ENCODE measurements at regions not wholly inside any gene's neighbourhood (a gene's known extent, or its start where the extent isn't known, plus 50 kb on each side); places are given as distances from the start of the nearest gene placed in this dataset.

- Histone ChIP-seq H3K9me3 (ENCODE audit: low read length) (peaks cover 68% of the 10 kb centered on the region), H3K27ac (ENCODE audit: extremely low read length, insufficient read depth, low read length) (no peak overlapping the region), H3K4me3 (replicated peaks in 1 of 3; ENCODE audit: insufficient read depth in 1 of 3, low read depth in 2 of 3, low read length in 3 of 3) (no peak overlapping the region), H3K79me2 (ENCODE audit: insufficient read depth, low read length) (no peaks in the 10 kb centered on the region), H3K36me3 (replicated peaks in 1 of 2; ENCODE audit: control insufficient read depth in 1 of 2, insufficient read depth in 2 of 2, low read length in 2 of 2) (no peaks in the 10 kb centered on the region), H3K9ac (ENCODE audit: insufficient read depth, low read depth, low read length) (no peak overlapping the region), H2AFZ (ENCODE audit: low read length) (no peak overlapping the region), H3K4me1 (ENCODE audit: insufficient read depth, low read length) (no peaks in the 10 kb centered on the region), H4K20me1 (ENCODE audit: insufficient read depth, low read length) (no peaks in the 10 kb centered on the region), H3K27me3 (ENCODE audit: control insufficient read depth in 1 of 2, insufficient read depth in 2 of 2, low read length in 2 of 2) (no peaks in the 10 kb centered on the region), H3K4me2 (ENCODE audit: low read depth, low read length) (no peak overlapping the region)
- FAIRE-seq (no peak), ATAC-seq (no peak), DNase-seq (ENCODE audit: low spot score) (no peak)
- in situ Hi-C loops (cut with HindIII; ENCODE audit: extremely low pct_ligation_motif_present, low pct_unique_long_range_greater_than_20kb), result no loop called here
- 8% methylated on average over 2 of the region's 2 CpGs for WGBS (ENCODE audit: low lambda C conversion rate)
- CTCF ChIA-PET (ENCODE audit: low intra/inter-chr PET ratio, low total read pairs), result no interaction called here
- BruUV-seq (replicated peaks), result no TSS peak
- TF ChIP-seq ZNF574 (CRISPR knock-in tag; IDR thresholded peaks at IDR 0.05) (no peak), FOXJ3 (CRISPR knock-in tag; IDR thresholded peaks at IDR 0.05; ENCODE audit: borderline replicate concordance) (no peak), ZBTB7B (CRISPR knock-in tag; IDR thresholded peaks at IDR 0.05) (no peak), ZNF776 (CRISPR knock-in tag; IDR thresholded peaks at IDR 0.05) (no peak), RARG (CRISPR knock-in tag; IDR thresholded peaks at IDR 0.05; ENCODE audit: low read depth) (no peak), STAT6 (CRISPR knock-in tag; IDR thresholded peaks at IDR 0.05; ENCODE audit: borderline replicate concordance) (no peak), ZNF761 (CRISPR knock-in tag; conservative IDR thresholded peaks at IDR 0.05) (no peak), NFATC3 (CRISPR knock-in tag; IDR thresholded peaks at IDR 0.05) (no peak), HMG20B (CRISPR knock-in tag; conservative IDR thresholded peaks at IDR 0.05) (no peak), ZNF20 (CRISPR knock-in tag; IDR thresholded peaks at IDR 0.05) (no peak), PRDM10 (CRISPR knock-in tag; IDR thresholded peaks at IDR 0.05; ENCODE audit: low read depth) (no peak)
- intact Hi-C loops (cut with micrococcal nuclease; ENCODE audit: unreplicated experiment), result no loop called here
- POLR2A ChIA-PET, result no interaction called here
Measured at GRCh38 chr16:26263406-26263805, 571.6 kb downstream of the HS3ST4 start.

All from HepG2 (cell line).